HCT116 (cell line): ENCODE measurements at regions not wholly inside any gene's neighbourhood (a gene's known extent, or its start where the extent isn't known, plus 50 kb on each side); places are given as distances from the start of the nearest gene placed in this dataset.

Experiments
- ATAC-seq: fragments of 200-7000 bp; cut with Tn5 transposase; 2 replicates; pipeline ENCODE4 v1.9.1; 2020; ENCODE audit warnings: mild to moderate bottlenecking, moderate library complexity
- BruUV-seq: library from RNA; stranded (reverse); fragments of 400-500 nt; replicated peaks from 2 replicates; lab custom pipeline; 2021; lab: Mats Ljungman, UMichigan
- CTCF ChIA-PET: fragments of 300-600 bp; sonication (Branson Sonifier 250); formaldehyde crosslinking; loops from one replicate; lab custom pipeline; 2021; ENCODE audit warnings: antibody characterized with exemption; lab: Charles Lee
- POLR2A ChIA-PET: fragments of 300-600, 350-600 bp; sonication (Branson Sonifier 250); formaldehyde crosslinking; loops from one replicate; lab custom pipeline; 2021; ENCODE audit warnings: antibody characterized with exemption; lab: Charles Lee
- RAD21 ChIA-PET, 2 experiments: fragments of 300-600 bp; sonication (Branson Sonifier 250); formaldehyde crosslinking; loops; one replicate each; lab custom pipeline; 2023; ENCODE audit warnings: low total read pairs in 2 of 2; ENCODE audit not compliant: uncharacterized antibody in 2 of 2, unreplicated experiment in 2 of 2, low non-redundant PET in 1 of 2; lab: Charles Lee
- DNase-seq: peaks from one replicate; pipeline ENCODE4 v3.0.0-alpha.2; 2010; ENCODE audit warnings: low read depth, low spot score
- H2AFZ ChIP-seq: fragments of 200-600 bp; shearing (Covaris generic), sonication (generic); 2 replicates; pipeline ENCODE4 v1.6.1; 2017; ENCODE audit warnings: low read depth, mixed run types, mixed read lengths, antibody characterized with exemption, low read length; ENCODE audit not compliant: poor library complexity, severe bottlenecking
- H3K27ac ChIP-seq: 2 replicates; pipeline ENCODE4 v1.5.1; 2012; ENCODE audit warnings: low read depth, low read length
- H3K27me3 ChIP-seq: fragments of 200-600 bp; sonication (generic); 2 replicates; pipeline ENCODE4 v1.6.1; 2016; ENCODE audit warnings: mixed run types, low read length, mixed read lengths; ENCODE audit not compliant: insufficient read depth
- H3K36me3 ChIP-seq, 2 experiments: fragments of 200-500 bp in 1 of 2; fragments of 200-600 bp in 1 of 2; sonication (Bioruptor generic) in 1 of 2; sonication (generic) in 1 of 2; 2 replicates each; pipeline versions ENCODE4 v1.5.1 to v1.6.1; 2014 to 2016; ENCODE audit warnings: low read length in 2 of 2, inconsistent platforms in 1 of 2, mixed read lengths in 1 of 2, mixed run types in 1 of 2; ENCODE audit not compliant: insufficient read depth in 2 of 2, control insufficient read depth in 1 of 2
- H3K4me1 ChIP-seq, 2 experiments: fragments of 200-600 bp in 1 of 2; sonication (generic) in 1 of 2; 2 replicates each; pipeline versions ENCODE4 v1.5.1 to v1.6.1; 2012 to 2017; ENCODE audit warnings: low read length in 2 of 2, inconsistent platforms in 1 of 2, mild to moderate bottlenecking in 1 of 2, mixed read lengths in 1 of 2, mixed run types in 1 of 2, moderate library complexity in 1 of 2; ENCODE audit not compliant: insufficient read depth in 2 of 2, control insufficient read depth in 1 of 2
- H3K4me2 ChIP-seq: fragments of 200-600 bp; sonication (generic); 2 replicates; pipeline ENCODE4 v1.6.1; 2017; ENCODE audit warnings: mixed run types, low read length, mixed read lengths
- H3K4me3 ChIP-seq, 2 experiments: fragments of 200-600 bp in 1 of 2; sonication (generic) in 1 of 2; replicated peaks in 1 of 2; 2 replicates each; pipeline ENCODE4 v1.5.1; 2011 to 2016; ENCODE audit warnings: low read length in 2 of 2, control low read depth in 1 of 2, low read depth in 1 of 2, mild to moderate bottlenecking in 1 of 2, mixed read lengths in 1 of 2, mixed run types in 1 of 2
- H3K79me2 ChIP-seq: fragments of 200-600 bp; sonication (generic); 2 replicates; pipeline ENCODE4 v1.6.1; 2017; ENCODE audit warnings: mild to moderate bottlenecking, mixed run types, low read length, moderate library complexity, mixed read lengths; ENCODE audit not compliant: insufficient read depth
- H3K9ac ChIP-seq: fragments of 200-600 bp; sonication (generic); 2 replicates; pipeline ENCODE4 v1.6.1; 2016; ENCODE audit warnings: low read length, mixed read lengths
- H3K9me2 ChIP-seq: fragments of 200-600 bp; sonication (generic), shearing (Covaris generic); 2 replicates; pipeline ENCODE4 v1.6.1; 2017; ENCODE audit warnings: mixed run types, mild to moderate bottlenecking, moderate library complexity; ENCODE audit not compliant: insufficient read depth
- H3K9me3 ChIP-seq, 2 experiments: fragments of 200-500 bp in 1 of 2; fragments of 200-600 bp in 1 of 2; sonication (Bioruptor generic) in 1 of 2; sonication (generic) in 1 of 2; 2 replicates each; pipeline ENCODE4 v1.6.1; 2014 to 2017; ENCODE audit warnings: low read length in 2 of 2, mixed read lengths in 2 of 2, inconsistent platforms in 1 of 2, low read depth in 1 of 2, mild to moderate bottlenecking in 1 of 2, mixed run types in 1 of 2, moderate library complexity in 1 of 2; ENCODE audit not compliant: control insufficient read depth in 1 of 2, insufficient read depth in 1 of 2
- H4K20me1 ChIP-seq: fragments of 200-600 bp; sonication (generic), shearing (Covaris generic); 2 replicates; pipeline ENCODE4 v1.6.1; 2017; ENCODE audit warnings: mixed run types, mild to moderate bottlenecking, moderate library complexity; ENCODE audit not compliant: insufficient read depth
- ATF3 ChIP-seq: IDR thresholded peaks from 2 replicates; pipeline ENCODE4 v1.6.1; 2012
- CBX3 ChIP-seq: IDR thresholded peaks from 2 replicates; pipeline ENCODE4 v1.6.1; 2012; ENCODE audit warnings: low read depth
- CTCF ChIP-seq, 3 experiments: fragments of 200-600 bp in 1 of 3; sonication (generic) in 1 of 3; IDR thresholded peaks in 2 of 3; conservative IDR thresholded peaks in 1 of 3; 2 replicates each; pipeline ENCODE4 v1.5.1; 2012 to 2017; ENCODE audit warnings: low read depth in 2 of 3, low read length in 2 of 3, antibody characterized with exemption in 1 of 3, borderline replicate concordance in 1 of 3, control low read depth in 1 of 3, mild to moderate bottlenecking in 1 of 3, mixed read lengths in 1 of 3, mixed run types in 1 of 3, moderate library complexity in 1 of 3; ENCODE audit not compliant: insufficient read depth in 1 of 3
- EGR1 ChIP-seq: IDR thresholded peaks from 2 replicates; pipeline ENCODE4 v1.6.1; 2012; ENCODE audit warnings: low read depth
- SIN3A ChIP-seq: IDR thresholded peaks from 2 replicates; pipeline ENCODE4 v1.6.1; 2012; ENCODE audit warnings: low read depth
- TCF7L2 ChIP-seq: IDR thresholded peaks from 2 replicates; pipeline ENCODE4 v1.7.0; 2011; ENCODE audit warnings: borderline replicate concordance, inconsistent platforms; ENCODE audit not compliant: insufficient read depth, insufficient read length; ENCODE audit errors: extremely low read depth
- YY1 ChIP-seq: IDR thresholded peaks from 2 replicates; pipeline ENCODE4 v1.6.1; 2011; ENCODE audit warnings: low read length, low read depth, moderate library complexity, mild to moderate bottlenecking; ENCODE audit not compliant: insufficient replicate concordance; ENCODE audit errors: extremely low read depth
- ZBTB33 ChIP-seq: IDR thresholded peaks from 2 replicates; pipeline ENCODE4 v1.6.1; 2011; ENCODE audit warnings: mild to moderate bottlenecking, low read length, moderate library complexity; ENCODE audit not compliant: insufficient replicate concordance; ENCODE audit errors: extremely low read depth
- intact Hi-C: fragments of 100-400 bp; cut with micrococcal nuclease; formaldehyde crosslinking; loops from 2 replicates; pipeline ENCODE4 v1.10.0; 2022

DNA sequence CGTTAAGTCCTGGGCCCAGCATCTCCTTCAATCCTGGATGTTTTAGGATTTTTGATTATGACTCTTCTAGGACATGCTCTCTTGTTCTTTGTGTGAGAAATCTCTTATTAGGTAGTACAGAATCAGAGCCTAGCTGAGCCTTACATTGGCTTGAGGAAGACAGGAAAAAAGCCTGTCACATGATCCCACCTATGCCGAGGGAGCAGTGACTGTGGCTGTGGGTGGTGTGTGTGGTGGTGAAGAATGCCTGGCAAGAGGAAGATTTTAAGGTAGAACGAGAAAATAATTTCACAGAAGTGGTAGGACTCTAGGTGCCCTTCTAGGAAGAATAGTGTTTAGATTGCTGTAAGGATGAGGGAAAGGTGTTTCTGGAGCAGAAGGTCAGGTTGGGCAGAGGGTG is 449.5 kb upstream of the PROX1 start:
- ATAC-seq (no peak), DNase-seq (no peak)
- Histone ChIP-seq H3K4me2 (no peak overlapping the region), H3K4me3 (no peak overlapping the region), H3K27ac (no peak overlapping the region), H3K9me2 (no peaks in the 10 kb centered on the region), H3K9me3 (no peaks in the 10 kb centered on the region), H3K4me1 (no peaks in the 10 kb centered on the region), H4K20me1 (no peaks in the 10 kb centered on the region), H3K9ac (no peak overlapping the region), H3K27me3 (peaks cover 4% of the 10 kb centered on the region), H2AFZ (no peak overlapping the region), H3K36me3 (no peaks in the 10 kb centered on the region), H3K79me2 (no peaks in the 10 kb centered on the region)
- intact Hi-C loops, result no loop called here
- BruUV-seq, result no TSS peak
- ChIA-PET CTCF (no interaction called here), POLR2A (no interaction called here), RAD21 (no interaction called here)
- TF ChIP-seq CBX3 (no peak), EGR1 (no peak), CTCF (IDR thresholded peaks at IDR 0.05 in 2 of 3, conservative IDR thresholded peaks at IDR 0.05 in 1 of 3; ENCODE audit: borderline replicate concordance in 1 of 3, insufficient read depth in 1 of 3, low read depth in 2 of 3, low read length in 2 of 3) (no peak), TCF7L2 (no peak), ATF3 (no peak), ZBTB33 (no peak), SIN3A (no peak), YY1 (no peak)
